HepG2 (cell line): ENCODE measurements at regions not wholly inside any gene's neighbourhood (a gene's known extent, or its start where the extent isn't known, plus 50 kb on each side); places are given as distances from the start of the nearest gene placed in this dataset.

ENCODE experiments used
- DNMT1 ChIP-seq: sonication (generic); formaldehyde crosslinking; IDR thresholded peaks from 2 replicates; pipeline ENCODE4 v1.5.1; 2020; ENCODE audit warnings: mild to moderate bottlenecking, missing genetic modification reagents
- FOSL2 ChIP-seq: sonication (generic); formaldehyde crosslinking; IDR thresholded peaks from 2 replicates; pipeline ENCODE4 v1.4.0; 2020; ENCODE audit warnings: missing genetic modification reagents
- FOXO1 ChIP-seq: sonication (generic); formaldehyde crosslinking; IDR thresholded peaks from 2 replicates; pipeline ENCODE4 v1.4.0; 2020; ENCODE audit warnings: missing genetic modification reagents
- HIC2 ChIP-seq: sonication (generic); formaldehyde crosslinking; IDR thresholded peaks from 2 replicates; pipeline ENCODE4 v1.9.0; 2022; ENCODE audit warnings: low read depth, missing genetic modification reagents
- HMG20A ChIP-seq: IDR thresholded peaks from 2 replicates; pipeline ENCODE4 v1.6.1; 2016; ENCODE audit warnings: borderline replicate concordance
- HNF1A ChIP-seq, 2 experiments: sonication (generic) in 1 of 2; formaldehyde crosslinking in 1 of 2; IDR thresholded peaks; 2 replicates each; pipeline versions ENCODE4 v1.4.0 to v1.6.1; 2016 to 2020; ENCODE audit warnings: borderline replicate concordance in 1 of 2, low read depth in 1 of 2, mild to moderate bottlenecking in 1 of 2, missing genetic modification reagents in 1 of 2
- HNF4A ChIP-seq: sonication (generic); formaldehyde crosslinking; IDR thresholded peaks from 2 replicates; pipeline ENCODE4 v1.4.0; 2020; ENCODE audit warnings: missing genetic modification reagents
- HNF4G ChIP-seq, 2 experiments: sonication (generic) in 1 of 2; formaldehyde crosslinking in 1 of 2; IDR thresholded peaks; 2 replicates each; pipeline versions ENCODE4 v1.4.0 to v1.6.1; 2011 to 2020; ENCODE audit warnings: borderline replicate concordance in 2 of 2, low read depth in 2 of 2, mild to moderate bottlenecking in 2 of 2, low read length in 1 of 2, missing genetic modification reagents in 1 of 2, moderate library complexity in 1 of 2
- KDM6A ChIP-seq: IDR thresholded peaks from 2 replicates; pipeline ENCODE4 v1.6.1; 2016; ENCODE audit warnings: low read depth
- SAP130 ChIP-seq: IDR thresholded peaks from 2 replicates; pipeline ENCODE4 v1.6.1; 2016; ENCODE audit warnings: low read depth
- SIX1 ChIP-seq: sonication (generic); formaldehyde crosslinking; IDR thresholded peaks from 2 replicates; pipeline ENCODE4 v1.4.0; 2020; ENCODE audit warnings: missing genetic modification reagents, borderline replicate concordance
- SOX13 ChIP-seq, 3 experiments: fragments of 450-650 bp in 1 of 3; sonication (generic) in 1 of 3; formaldehyde crosslinking in 1 of 3; IDR thresholded peaks in 2 of 3; conservative IDR thresholded peaks in 1 of 3; 2 replicates each; pipeline versions ENCODE4 v1.5.0 to v1.6.1; 2016 to 2020; ENCODE audit warnings: antibody characterized with exemption in 1 of 3, mild to moderate bottlenecking in 1 of 3, missing compliant biosample characterization in 1 of 3, missing genetic modification reagents in 1 of 3, moderate library complexity in 1 of 3
- SRF ChIP-seq: IDR thresholded peaks from 2 replicates; pipeline ENCODE4 v1.6.1; 2011; ENCODE audit warnings: mild to moderate bottlenecking, low read depth, low read length, moderate library complexity
- TEAD3 ChIP-seq: optimal IDR thresholded peaks from 2 replicates; pipeline ENCODE3; 2016; ENCODE audit warnings: borderline replicate concordance
- ZBTB39 ChIP-seq: sonication (generic); formaldehyde crosslinking; IDR thresholded peaks from 2 replicates; pipeline ENCODE4 v1.5.0; 2020; ENCODE audit warnings: missing genetic modification reagents
- ZMYM4 ChIP-seq: sonication (generic); formaldehyde crosslinking; IDR thresholded peaks from 2 replicates; pipeline ENCODE4 v1.8.1; 2023; ENCODE audit warnings: mild to moderate bottlenecking, missing genetic modification reagents
- ZNF292 ChIP-seq: sonication (generic); formaldehyde crosslinking; IDR thresholded peaks from 2 replicates; pipeline ENCODE4 v1.8.1; 2022; ENCODE audit warnings: mild to moderate bottlenecking, low read depth, missing genetic modification reagents, borderline replicate concordance
- ZNF644 ChIP-seq: IDR thresholded peaks from 2 replicates; pipeline ENCODE4 v1.6.1; 2016; ENCODE audit warnings: low read depth

DNA sequence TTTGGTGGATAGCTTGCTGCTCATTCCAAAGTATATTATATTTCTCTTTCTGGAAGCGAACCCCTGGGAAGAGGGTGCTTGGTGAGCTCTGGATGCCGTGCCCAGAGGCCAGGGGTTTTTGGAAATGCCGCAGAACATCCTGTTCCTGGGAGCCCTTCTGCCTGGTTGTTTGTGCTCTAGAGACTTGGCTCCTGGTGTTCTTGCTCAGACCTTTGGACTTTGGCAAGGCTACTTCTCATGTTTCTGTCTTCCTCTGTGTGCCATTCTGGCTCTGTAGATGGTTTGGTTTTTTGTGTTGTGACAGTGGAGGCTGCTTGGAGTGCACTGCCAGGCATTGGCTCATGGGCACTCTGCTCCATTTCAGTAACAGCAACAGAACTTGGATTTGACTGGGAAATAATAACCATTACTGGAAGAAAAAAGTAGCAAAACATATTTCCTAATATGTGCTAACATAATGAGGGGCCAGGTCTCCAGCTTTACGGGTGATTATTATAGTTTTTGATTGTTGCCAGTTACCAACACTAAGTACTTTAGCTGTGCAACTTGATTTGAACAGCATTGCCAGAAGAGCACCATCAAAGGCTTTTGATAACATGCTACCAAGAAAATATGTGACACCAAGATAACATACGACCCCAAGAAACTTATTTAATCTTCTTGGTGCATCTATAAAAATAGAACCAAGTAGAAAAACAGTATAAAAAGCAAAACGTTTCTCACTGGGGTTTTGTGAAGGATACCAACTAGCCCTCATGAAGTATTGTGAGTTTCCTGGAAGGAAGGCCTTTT lies 94.2 kb downstream of the PCSK1 start (continued):
- no peak for TF ChIP-seq HNF1A (IDR thresholded peaks at IDR 0.05; ENCODE audit: low read depth)
- no peak for TF ChIP-seq HNF1A (CRISPR knock-in tag; IDR thresholded peaks at IDR 0.05; ENCODE audit: borderline replicate concordance)
- peak; percentile 17; the same call in 1 of the 2 replicates for TF ChIP-seq SAP130
- TF ChIP-seq KDM6A (CRISPR knock-in tag), result 0 out of 2 replicates have a peak, but pooled peaks have one; percentile 23
- peak; percentile 51; the same call in 1 of the 2 replicates for TF ChIP-seq ZNF292
- no peak for TF ChIP-seq SRF
- TF ChIP-seq HNF4A (CRISPR knock-in tag), result peak; percentile 92
- TF ChIP-seq FOSL2 (CRISPR knock-in tag), result 0 out of 2 replicates have a peak, but pooled peaks have one; percentile 10
- TF ChIP-seq FOXO1 (CRISPR knock-in tag), result 0 out of 2 replicates have a peak, but pooled peaks have one; percentile 33
- peak; percentile 70 for TF ChIP-seq ZMYM4 (CRISPR knock-in tag)
- TF ChIP-seq ZBTB39 (CRISPR knock-in tag), result no peak
- peak; percentile 55; the same call in 1 of the 2 replicates for TF ChIP-seq SIX1 (CRISPR knock-in tag)
- TF ChIP-seq HIC2, result peak; percentile 52; the same call in 1 of the 2 replicates
- TF ChIP-seq ZNF644 (CRISPR knock-in tag), result peak; percentile 91
- TF ChIP-seq HMG20A (CRISPR knock-in tag), result peak; percentile 45; the same call in 1 of the 2 replicates
- peak; percentile 71 for TF ChIP-seq HNF4G (IDR thresholded peaks at IDR 0.05; ENCODE audit: borderline replicate concordance, low read depth, low read length)
- TF ChIP-seq HNF4G (CRISPR knock-in tag; IDR thresholded peaks at IDR 0.05; ENCODE audit: borderline replicate concordance, low read depth), result peak; percentile 77; the same call in 1 of the 2 replicates
- TF ChIP-seq SOX13 (IDR thresholded peaks at IDR 0.05), result no peak
- TF ChIP-seq SOX13 (CRISPR knock-in tag; conservative IDR thresholded peaks at IDR 0.05 in 1 of 2, IDR thresholded peaks at IDR 0.05 in 1 of 2), result peak in 1 of 2 experiments; percentile 39; a peak in 1 of 4 replicates
- peak; percentile 35 for TF ChIP-seq TEAD3 (CRISPR knock-in tag)
- no peak for TF ChIP-seq DNMT1
- TF ChIP-seq, all 625 proteins: peak for 30
